SJCRH30 (cell line): ENCODE measurements at regions not wholly inside any gene's neighbourhood (a gene's known extent, or its start where the extent isn't known, plus 50 kb on each side); places are given as distances from the start of the nearest gene placed in this dataset.
A peak's percentile ranks its signal among the peaks of the same experiment; 100 is the strongest.
"Not testable (repeated sequence)": the region's sequence is repeated elsewhere in the genome, so short reads cannot be mapped to it uniquely, and the experiment has no call there.

Experiments used
- DNase-seq, 2 experiments: peaks; one replicate each; pipeline ENCODE4 v3.0.0-alpha.2; 2015 to 2020
- H3K27ac ChIP-seq: fragments of 250-450 bp; sonication (Bioruptor Pico); 2 replicates; pipeline ENCODE4 v1.5.1; 2020; ENCODE audit warnings: mild to moderate bottlenecking, moderate library complexity
- H3K27me3 ChIP-seq: fragments of 250-450 bp; sonication (Bioruptor Pico); 2 replicates; pipeline ENCODE4 v1.5.1; 2020; ENCODE audit warnings: mild to moderate bottlenecking, moderate library complexity
- H3K36me3 ChIP-seq: fragments of 250-450 bp; sonication (Bioruptor Pico); 2 replicates; pipeline ENCODE4 v1.5.1; 2020; ENCODE audit warnings: mild to moderate bottlenecking, moderate library complexity
- H3K4me1 ChIP-seq: fragments of 250-450 bp; sonication (Bioruptor Pico); 2 replicates; pipeline ENCODE4 v1.5.1; 2020; ENCODE audit warnings: mild to moderate bottlenecking, moderate library complexity
- H3K4me3 ChIP-seq: fragments of 250-450 bp; sonication (Bioruptor Pico); 2 replicates; pipeline ENCODE4 v1.5.1; 2020; ENCODE audit warnings: mild to moderate bottlenecking, moderate library complexity
- H3K9me3 ChIP-seq: fragments of 250-450 bp; sonication (Bioruptor Pico); replicated peaks from 2 replicates; pipeline ENCODE4 v1.5.1; 2020; ENCODE audit warnings: mild to moderate bottlenecking, moderate library complexity

DNA sequence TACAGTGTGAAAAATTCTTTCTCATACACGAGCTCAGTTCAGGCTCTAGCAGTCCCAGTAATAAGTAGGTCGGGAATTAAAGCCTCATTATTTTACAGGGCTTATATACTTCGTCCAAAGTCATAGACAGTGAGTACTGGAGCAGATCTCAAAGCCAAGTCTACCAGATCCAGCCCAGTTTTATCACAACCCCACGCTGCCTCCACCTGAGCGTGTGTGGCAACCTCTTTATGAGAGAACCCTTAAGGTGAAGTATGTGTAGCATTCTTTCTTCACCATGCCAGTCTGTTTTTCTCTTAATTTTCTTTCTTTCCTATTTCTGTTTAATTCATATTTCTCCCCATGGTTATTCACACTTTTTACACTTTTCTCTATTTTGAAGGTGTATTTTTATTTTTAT, 574.6 kb upstream of the ARPP21 start:
- H3K4me1 ChIP-seq: no peaks in the 10 kb centered on the region
- no peak overlapping the region for H3K27ac ChIP-seq
- no peaks in the 10 kb centered on the region for H3K36me3 ChIP-seq
- H3K9me3 ChIP-seq: no peaks in the 10 kb centered on the region
- no peak for DNase-seq
- H3K4me3 ChIP-seq: no peak overlapping the region
- no peaks in the 10 kb centered on the region for H3K27me3 ChIP-seq

DNA sequence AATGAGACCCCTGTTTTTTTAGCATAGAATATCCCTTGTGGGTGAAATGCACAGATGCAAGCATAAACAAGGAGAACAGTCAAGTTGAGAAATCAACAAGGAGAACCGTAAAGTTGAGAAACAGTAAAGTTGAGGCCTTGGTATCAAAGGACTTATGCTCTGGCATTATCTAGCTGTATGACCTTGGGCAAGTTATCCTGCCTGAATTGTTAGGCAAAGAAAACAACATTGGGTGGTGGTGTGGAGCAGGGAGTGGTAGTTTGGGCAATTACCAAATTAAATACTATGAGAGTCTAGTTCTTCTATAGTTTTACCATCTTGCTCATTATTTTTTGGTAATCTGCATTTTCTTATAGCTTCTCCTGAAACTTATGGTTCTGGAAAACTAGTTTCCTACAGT, 573.4 kb upstream of the ARPP21 start:
- Histone ChIP-seq H3K27me3 (no peaks in the 10 kb centered on the region), H3K27ac (no peak overlapping the region), H3K36me3 (no peaks in the 10 kb centered on the region), H3K4me3 (no peak overlapping the region), H3K9me3 (no peaks in the 10 kb centered on the region), H3K4me1 (no peaks in the 10 kb centered on the region)
- no peak for DNase-seq

DNA sequence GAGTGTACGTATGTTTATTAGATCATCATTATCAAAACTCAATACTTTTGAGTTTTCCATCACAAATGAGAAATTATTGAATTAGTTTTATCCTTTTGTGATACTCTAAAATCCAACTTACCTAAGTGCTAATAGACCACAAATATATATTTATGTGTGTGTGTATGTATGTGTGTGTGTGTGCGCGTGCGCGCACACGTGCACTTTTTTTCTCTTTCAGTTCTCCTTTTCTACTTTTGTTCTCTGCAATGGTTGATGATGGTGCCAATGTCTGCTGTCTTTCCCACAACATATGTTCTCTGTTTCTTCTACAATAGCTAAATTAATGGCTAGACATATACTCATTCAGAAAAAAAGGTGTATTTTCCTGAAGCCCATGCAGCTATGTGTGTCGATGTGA, 571.6 kb upstream of the ARPP21 start:
- H3K27me3 ChIP-seq: no peaks in the 10 kb centered on the region
- DNase-seq: no peak
- H3K4me1 ChIP-seq: no peaks in the 10 kb centered on the region
- no peak overlapping the region for H3K27ac ChIP-seq
- no peak overlapping the region for H3K4me3 ChIP-seq
- no peaks in the 10 kb centered on the region for H3K9me3 ChIP-seq
- H3K36me3 ChIP-seq: no peaks in the 10 kb centered on the region

DNA sequence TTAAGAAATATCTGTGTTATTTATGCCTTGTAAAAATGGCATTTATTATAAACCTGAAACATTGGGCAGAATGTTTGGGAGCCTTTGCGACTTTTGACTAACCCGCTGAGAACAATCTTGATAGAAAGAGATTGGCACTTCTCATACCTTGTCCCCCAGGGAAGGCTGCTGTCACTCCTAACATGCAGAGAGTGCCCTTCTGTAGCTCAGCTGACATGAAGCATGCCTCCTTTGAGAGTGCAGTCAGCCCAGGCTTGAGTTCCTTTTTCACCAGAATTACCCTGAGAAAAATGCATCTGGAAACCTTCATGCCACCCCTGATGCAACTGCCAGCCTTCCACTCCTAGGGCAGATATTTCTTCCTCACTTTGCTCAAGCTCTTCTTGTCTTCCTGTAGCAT, 569.2 kb upstream of the ARPP21 start:
- no peaks in the 10 kb centered on the region for H3K36me3 ChIP-seq
- no peak for DNase-seq
- H3K4me1 ChIP-seq: no peaks in the 10 kb centered on the region
- no peak overlapping the region for H3K4me3 ChIP-seq
- no peak overlapping the region for H3K27ac ChIP-seq
- H3K9me3 ChIP-seq: no peaks in the 10 kb centered on the region
- H3K27me3 ChIP-seq: no peaks in the 10 kb centered on the region

DNA sequence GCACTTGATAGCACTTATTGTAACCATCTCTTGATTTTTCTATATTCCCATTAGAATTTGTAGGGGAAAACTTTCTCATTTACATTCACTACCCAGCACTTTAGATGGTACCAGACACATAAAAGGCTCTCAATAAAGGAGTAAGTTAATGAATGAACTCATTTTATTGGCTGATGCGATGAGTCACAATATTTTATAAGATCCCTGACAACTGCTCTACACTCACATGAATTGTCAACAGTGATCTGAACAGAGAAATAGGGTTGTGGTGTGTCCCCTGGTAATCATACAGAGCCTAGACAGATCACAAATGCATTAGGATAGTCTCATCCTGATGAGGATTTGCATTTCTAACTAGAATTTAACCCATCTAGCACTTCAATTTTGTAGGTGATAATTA, 567.6 kb upstream of the ARPP21 start:
- Histone ChIP-seq H3K27ac (no peak overlapping the region), H3K9me3 (no peaks in the 10 kb centered on the region), H3K4me1 (no peaks in the 10 kb centered on the region), H3K4me3 (no peak overlapping the region), H3K27me3 (no peaks in the 10 kb centered on the region), H3K36me3 (no peaks in the 10 kb centered on the region)
- DNase-seq: no peak

DNA sequence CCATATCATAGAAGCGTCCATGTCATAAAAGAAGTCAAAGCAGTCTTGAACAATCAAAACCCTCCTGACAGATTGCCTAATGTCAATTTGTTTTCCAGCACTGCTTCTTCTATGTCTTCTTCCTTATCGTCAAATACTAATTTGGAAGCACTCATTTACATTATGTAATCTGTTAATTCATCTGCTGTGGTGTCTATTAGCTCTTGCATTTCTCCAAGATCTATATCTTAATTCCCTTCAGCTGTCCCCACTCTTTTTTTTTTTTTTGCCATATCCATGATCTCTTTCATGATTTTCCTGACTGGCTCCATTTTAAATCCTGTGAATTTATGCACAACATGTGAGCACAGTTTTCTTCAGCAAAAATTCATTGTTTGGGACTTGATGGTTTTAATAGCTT, 560.5 kb upstream of the ARPP21 start:
- Histone ChIP-seq H3K4me1 (peaks cover 3% of the 10 kb centered on the region; the same call in 1 of the 2 replicates), H3K9me3 (no peaks in the 10 kb centered on the region), H3K36me3 (no peaks in the 10 kb centered on the region), H3K27me3 (no peaks in the 10 kb centered on the region), H3K27ac (no peak overlapping the region), H3K4me3 (no peak overlapping the region)
- no peak for DNase-seq

DNA sequence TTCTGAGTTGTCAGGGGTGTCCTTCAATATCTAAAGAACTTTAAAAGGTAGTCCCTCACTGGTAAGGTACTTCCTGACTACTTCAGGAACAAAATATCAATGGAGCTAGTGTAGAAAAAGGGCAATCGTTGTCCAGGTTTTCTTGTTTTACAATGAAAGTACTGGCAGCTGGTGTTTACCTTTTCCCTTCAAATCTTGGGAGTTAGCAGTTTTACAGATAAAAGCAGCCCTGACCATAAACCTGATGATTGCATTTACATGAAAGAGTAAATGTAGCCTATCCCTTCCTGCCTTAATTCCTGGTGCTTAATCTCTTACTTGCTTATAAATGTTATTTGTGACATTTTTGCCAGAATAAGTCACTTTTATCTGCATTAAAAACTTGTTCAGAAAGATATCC, 559.9 kb upstream of the ARPP21 start:
- H3K4me1 ChIP-seq: peaks cover 3% of the 10 kb centered on the region; the same call in 1 of the 2 replicates

DNA sequence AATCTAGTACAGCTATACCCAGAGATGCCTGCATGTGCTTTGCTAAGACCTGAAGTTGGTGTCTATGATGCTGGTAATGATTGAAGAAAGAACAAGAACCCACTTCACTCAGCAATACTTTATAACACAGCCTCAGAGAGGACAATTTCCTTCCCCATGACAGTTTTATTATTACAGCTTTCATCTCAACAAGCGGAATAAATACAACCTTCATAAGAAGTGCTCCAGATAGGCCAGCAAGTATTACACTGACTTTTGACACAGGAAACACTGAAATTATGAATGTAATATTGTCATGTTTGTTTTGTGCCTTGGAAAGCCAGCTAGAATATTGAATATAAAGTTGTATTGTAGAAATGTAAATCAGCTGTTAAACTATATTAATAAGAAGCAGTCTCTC, 557.4 kb upstream of the ARPP21 start:
- Histone ChIP-seq H3K4me3 (no peak overlapping the region), H3K27ac (no peak overlapping the region), H3K36me3 (no peaks in the 10 kb centered on the region), H3K9me3 (no peaks in the 10 kb centered on the region), H3K4me1 (peaks cover 3% of the 10 kb centered on the region; the same call in 1 of the 2 replicates), H3K27me3 (no peaks in the 10 kb centered on the region)
- DNase-seq: no peak

More for the DNA sequence above, 559.9 kb upstream of the ARPP21 start:
- DNase-seq: no peak
- no peak overlapping the region for H3K4me3 ChIP-seq
- no peaks in the 10 kb centered on the region for H3K9me3 ChIP-seq
- H3K27ac ChIP-seq: no peak overlapping the region
- H3K27me3 ChIP-seq: no peaks in the 10 kb centered on the region
- no peaks in the 10 kb centered on the region for H3K36me3 ChIP-seq

DNA sequence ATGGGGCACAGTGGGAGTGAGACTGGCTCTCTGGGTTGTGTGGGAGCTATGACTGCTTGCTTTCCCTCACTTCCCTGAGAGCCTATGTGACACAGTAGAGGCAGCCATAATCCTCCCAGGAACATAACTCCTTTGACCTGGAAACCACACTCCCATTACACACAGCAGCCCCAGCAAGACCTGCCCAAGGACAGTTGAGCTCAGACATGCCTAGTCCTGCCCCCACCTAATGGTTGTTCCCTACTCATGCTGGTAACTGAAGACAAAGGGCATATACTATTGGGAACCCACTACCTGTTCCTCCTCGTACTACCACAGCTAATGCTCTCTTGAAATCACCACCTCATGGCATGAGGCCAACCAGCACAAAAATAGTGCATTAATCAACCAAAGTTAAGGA, 550.4 kb upstream of the ARPP21 start:
- no peaks in the 10 kb centered on the region for H3K4me1 ChIP-seq
- H3K4me3 ChIP-seq: no peak overlapping the region
- H3K9me3 ChIP-seq: no peaks in the 10 kb centered on the region
- DNase-seq: no peak
- H3K27me3 ChIP-seq: no peaks in the 10 kb centered on the region
- no peaks in the 10 kb centered on the region for H3K36me3 ChIP-seq
- no peak overlapping the region for H3K27ac ChIP-seq

DNA sequence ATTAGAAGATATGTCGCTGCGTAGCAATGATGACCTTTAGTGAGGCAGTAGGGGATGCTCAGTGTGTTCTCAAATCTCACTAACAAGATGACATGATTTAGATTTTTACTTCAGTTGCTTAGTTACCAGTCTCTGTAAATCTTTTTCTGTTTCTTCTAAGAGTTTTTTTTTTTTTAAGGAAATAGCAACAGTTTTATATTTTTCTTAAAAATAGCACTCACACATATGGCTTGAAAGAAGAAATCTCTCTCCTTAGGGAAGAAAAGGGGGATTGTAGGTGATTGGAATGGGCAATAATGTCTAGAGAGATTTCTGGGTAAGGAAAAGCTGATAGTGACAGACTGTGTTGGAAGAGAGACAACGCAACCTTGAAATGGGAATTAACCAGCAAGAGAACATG, 524.6 kb upstream of the ARPP21 start:
- Histone ChIP-seq H3K36me3 (no peaks in the 10 kb centered on the region), H3K27me3 (no peaks in the 10 kb centered on the region), H3K4me1 (no peaks in the 10 kb centered on the region), H3K27ac (no peak overlapping the region), H3K4me3 (no peak overlapping the region), H3K9me3 (no peaks in the 10 kb centered on the region)
- no peak for DNase-seq

DNA sequence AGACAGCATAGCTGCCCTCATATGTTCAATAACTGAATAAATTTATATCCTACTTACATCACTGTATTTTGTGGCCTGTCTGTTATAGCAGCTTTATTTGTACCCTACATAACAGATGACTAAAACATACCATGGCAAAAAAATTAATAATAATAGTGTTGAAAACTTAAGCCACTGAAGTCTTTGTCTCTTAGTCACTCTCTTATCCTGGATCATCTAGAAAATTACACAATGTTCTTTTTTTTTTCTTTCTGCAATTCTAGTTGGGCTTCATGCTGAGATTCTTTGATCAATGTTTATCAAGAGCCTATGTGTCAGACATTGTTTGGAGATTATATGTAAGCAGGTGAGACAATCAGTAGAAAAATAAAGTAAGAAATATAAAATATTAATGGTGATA, 519.3 kb upstream of the ARPP21 start:
- no peak for DNase-seq
- no peak overlapping the region for H3K4me3 ChIP-seq
- no peak overlapping the region for H3K27ac ChIP-seq
- H3K36me3 ChIP-seq: no peaks in the 10 kb centered on the region
- no peaks in the 10 kb centered on the region for H3K4me1 ChIP-seq
- no peaks in the 10 kb centered on the region for H3K9me3 ChIP-seq
- no peaks in the 10 kb centered on the region for H3K27me3 ChIP-seq

DNA sequence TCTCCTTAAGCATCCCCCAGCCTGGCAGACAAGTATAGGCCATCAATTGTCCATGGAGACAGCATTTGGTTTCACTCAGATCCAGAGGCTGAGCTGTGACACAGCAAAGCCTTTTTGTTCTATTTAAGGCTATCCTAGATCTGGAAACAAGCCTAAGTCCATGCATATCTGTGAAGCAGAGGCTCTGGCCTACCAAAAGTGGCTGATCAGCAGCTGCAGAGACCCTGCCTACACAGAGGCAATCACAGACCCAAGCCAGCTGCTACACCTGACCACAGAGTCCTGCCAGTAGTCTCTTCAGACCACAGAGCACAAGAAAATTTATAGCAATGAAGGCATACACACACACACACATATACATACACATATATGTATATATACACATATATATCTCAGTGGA, 501.7 kb upstream of the ARPP21 start:
- no peak overlapping the region for H3K27ac ChIP-seq
- H3K36me3 ChIP-seq: no peaks in the 10 kb centered on the region
- H3K9me3 ChIP-seq: no peaks in the 10 kb centered on the region
- H3K27me3 ChIP-seq: no peaks in the 10 kb centered on the region
- no peak overlapping the region for H3K4me3 ChIP-seq
- peak; percentile 76 to 79 for DNase-seq
- no peaks in the 10 kb centered on the region for H3K4me1 ChIP-seq

DNA sequence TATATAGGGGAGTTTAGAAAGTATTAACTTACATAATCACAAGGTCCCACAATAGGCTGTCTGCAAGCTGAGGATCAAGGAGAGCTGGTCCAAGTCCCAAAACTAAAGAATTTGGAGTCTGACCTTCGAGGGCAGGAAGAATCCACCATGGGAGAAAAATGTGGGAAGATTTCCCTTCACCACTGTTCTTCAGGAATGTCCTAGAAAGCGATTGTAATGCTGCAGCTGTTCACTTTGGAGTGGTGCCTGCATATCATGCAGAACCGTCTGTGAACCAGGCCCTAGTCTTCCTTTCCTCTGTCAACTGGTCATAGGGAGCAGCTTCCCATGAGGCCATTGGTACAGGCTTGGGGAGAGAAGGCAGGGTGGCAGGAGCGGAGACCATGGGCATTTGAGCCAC, 497.9 kb upstream of the ARPP21 start:
- Histone ChIP-seq H3K4me1 (no peaks in the 10 kb centered on the region), H3K27ac (no peak overlapping the region), H3K27me3 (no peaks in the 10 kb centered on the region), H3K4me3 (no peak overlapping the region), H3K9me3 (no peaks in the 10 kb centered on the region), H3K36me3 (no peaks in the 10 kb centered on the region)
- peak; percentile 43 to 54 for DNase-seq

DNA sequence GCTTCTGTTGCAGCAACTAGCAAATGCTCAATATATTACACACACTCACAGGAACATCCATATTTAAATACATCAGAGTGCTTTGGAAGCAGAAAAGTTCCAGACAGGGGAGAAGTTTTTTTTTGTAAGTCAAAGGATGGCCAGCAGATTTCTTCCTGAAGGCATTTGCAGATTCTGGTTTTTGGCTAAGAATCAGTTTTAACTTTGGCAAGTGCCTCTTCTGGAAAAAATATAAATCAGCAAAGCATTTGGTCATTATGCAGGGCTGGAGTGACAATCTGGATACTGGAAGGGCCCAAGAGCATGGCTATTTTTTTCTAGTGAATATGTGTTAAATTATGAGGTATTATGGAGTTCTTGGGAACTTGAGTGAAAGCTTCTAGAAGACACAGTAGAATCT, 495.3 kb upstream of the ARPP21 start:
- H3K27me3 ChIP-seq: no peaks in the 10 kb centered on the region
- DNase-seq: no peak

DNA sequence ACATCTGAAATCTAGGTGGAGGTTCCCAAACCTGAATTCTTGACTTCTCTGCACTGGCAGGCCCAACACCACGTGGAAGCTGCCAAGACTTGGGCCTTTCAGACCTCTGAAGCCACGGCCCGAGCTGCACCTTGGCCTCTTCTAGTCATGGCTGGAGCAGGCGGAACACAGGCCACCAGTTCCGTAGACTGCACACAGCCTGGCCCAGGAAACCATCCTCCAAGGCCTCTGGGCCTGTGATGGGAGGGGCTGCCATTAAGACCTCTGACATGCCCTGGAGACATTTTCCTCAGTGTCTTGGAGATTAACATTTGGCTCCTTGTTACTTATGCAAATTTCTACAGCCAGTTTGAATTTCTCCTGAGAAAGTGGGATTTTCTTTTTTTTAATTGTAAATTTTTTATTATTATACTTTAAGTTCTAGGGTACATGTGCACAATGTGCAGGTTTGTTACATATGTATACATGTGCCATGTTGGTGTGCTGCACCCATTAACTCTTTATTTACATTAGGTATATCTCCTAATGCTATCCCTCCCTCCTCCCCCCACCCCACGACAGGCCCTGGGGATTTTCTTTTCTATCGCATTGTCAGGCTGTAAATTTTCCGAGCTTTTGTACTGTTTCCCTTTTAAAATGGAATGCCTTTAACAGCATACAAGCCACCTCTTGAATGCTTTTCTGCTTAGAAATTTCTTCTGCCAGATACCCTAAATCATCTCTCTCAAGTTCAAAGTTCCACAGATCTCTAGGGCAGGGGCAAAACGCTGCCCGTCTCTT, 492.9 kb upstream of the ARPP21 start:
- H3K4me1 ChIP-seq, H3K4me3 ChIP-seq, H3K27me3 ChIP-seq, H3K27ac ChIP-seq, DNase-seq, H3K9me3 ChIP-seq, H3K36me3 ChIP-seq: not testable (repeated sequence)

More for the DNA sequence above, 495.3 kb upstream of the ARPP21 start:
- Histone ChIP-seq H3K4me1 (no peaks in the 10 kb centered on the region), H3K9me3 (no peaks in the 10 kb centered on the region), H3K36me3 (no peaks in the 10 kb centered on the region), H3K27ac (no peak overlapping the region), H3K4me3 (no peak overlapping the region)

DNA sequence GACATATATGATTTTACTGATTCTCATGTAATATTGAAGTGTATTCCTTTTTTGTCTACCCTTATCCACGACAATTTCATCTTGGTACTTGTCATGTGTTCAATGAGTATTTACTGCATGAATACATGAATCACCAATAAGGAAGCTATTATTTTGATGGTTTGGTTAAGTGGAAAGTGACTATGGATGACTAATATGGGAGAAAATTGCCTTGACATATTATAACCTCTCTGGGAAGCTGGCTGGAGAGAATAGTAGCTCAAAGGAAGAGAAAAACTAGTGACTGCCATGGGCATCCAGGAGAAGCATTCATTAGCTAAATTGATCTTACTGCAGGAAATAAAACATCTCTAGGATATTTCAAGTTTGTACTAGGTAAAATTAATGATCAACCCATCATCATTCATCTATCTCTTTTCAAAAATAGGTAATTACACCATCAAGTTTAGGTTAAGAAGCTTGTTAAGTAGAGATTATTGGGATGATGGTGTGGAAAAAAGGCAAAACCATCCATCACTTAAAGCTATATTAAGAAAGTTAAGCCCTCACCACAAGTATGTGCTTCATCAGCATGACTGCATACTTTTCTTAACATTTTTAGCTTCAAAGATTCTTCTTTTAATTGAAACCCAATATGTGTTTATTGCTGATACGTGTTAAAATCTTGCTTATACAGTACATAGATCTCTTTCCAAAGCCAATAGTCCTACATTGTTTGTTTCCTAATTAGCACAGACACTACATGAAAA, 455.2 kb upstream of the ARPP21 start:
- Histone ChIP-seq H3K4me1 (no peaks in the 10 kb centered on the region), H3K36me3 (no peaks in the 10 kb centered on the region), H3K27me3 (no peaks in the 10 kb centered on the region), H3K4me3 (no peak overlapping the region), H3K9me3 (no peaks in the 10 kb centered on the region), H3K27ac (no peak overlapping the region)
- DNase-seq: no peak
